ENCODE measurements at regions not wholly inside any gene's neighbourhood (a gene's known extent, or its start where the extent isn't known, plus 50 kb on each side); places are given as distances from the start of the nearest gene placed in this dataset.

GRCh38 chr2:224210286-224211180 is 171.4 kb upstream of the SERPINE2 start:
- Histone ChIP-seq H3K4me3 (no peak overlapping the region), H3K27me3 (no peaks in the 10 kb centered on the region), H3K36me3 (no peaks in the 10 kb centered on the region), H3K9me3 (no peaks in the 10 kb centered on the region), H3K4me1 (no peaks in the 10 kb centered on the region), H3K27ac (no peak overlapping the region)
- no peak for TF ChIP-seq CTCF (IDR thresholded peaks at IDR 0.05)
- no peak for TF ChIP-seq POLR2A (IDR thresholded peaks at IDR 0.05)
- intact Hi-C loops (cut with DNase I) = no loop called here
- no peak for ATAC-seq
- DNase-seq = no peak
- 65% methylated on average over 6 of the region's 6 CpGs for WGBS (ENCODE audit: insufficient coverage, low coverage, low lambda C conversion rate, missing lambda C conversion rate)

GRCh38 chr2:224209555-224210285 is 170.6 kb upstream of the SERPINE2 start:
- no peak for TF ChIP-seq CTCF (IDR thresholded peaks at IDR 0.05)
- no peak for TF ChIP-seq POLR2A (IDR thresholded peaks at IDR 0.05)

GRCh38 chr2:224208443-224208842 is 169.4 kb upstream of the SERPINE2 start:
- no peak overlapping the region for H3K4me3 ChIP-seq
- TF ChIP-seq POLR2A (IDR thresholded peaks at IDR 0.05) (no peak), CTCF (IDR thresholded peaks at IDR 0.05) (no peak)
- H3K36me3 ChIP-seq = no peaks in the 10 kb centered on the region
- WGBS (ENCODE audit: insufficient coverage, low coverage, low lambda C conversion rate, missing lambda C conversion rate) = 55% methylated on average over 1 of the region's 1 CpG
- H3K4me1 ChIP-seq = no peaks in the 10 kb centered on the region
- no peak for DNase-seq
- intact Hi-C loops (cut with DNase I) = no loop called here
- H3K27ac ChIP-seq = no peak overlapping the region
- ATAC-seq = no peak
- H3K9me3 ChIP-seq = no peaks in the 10 kb centered on the region
- no peaks in the 10 kb centered on the region for H3K27me3 ChIP-seq

More at GRCh38 chr2:224209555-224210285, 170.6 kb upstream of the SERPINE2 start:
- 63% methylated on average over 9 of the region's 9 CpGs for WGBS (ENCODE audit: insufficient coverage, low coverage, low lambda C conversion rate, missing lambda C conversion rate)
- H3K27ac ChIP-seq = no peak overlapping the region
- ATAC-seq = no peak
- no peaks in the 10 kb centered on the region for H3K27me3 ChIP-seq
- H3K9me3 ChIP-seq = no peaks in the 10 kb centered on the region
- intact Hi-C loops (cut with DNase I) = no loop called here
- H3K4me3 ChIP-seq = no peak overlapping the region
- no peak for DNase-seq
- H3K36me3 ChIP-seq = no peaks in the 10 kb centered on the region
- H3K4me1 ChIP-seq = no peaks in the 10 kb centered on the region

- no peaks in the 10 kb centered on the region for H3K36me3 ChIP-seq
- H3K4me1 ChIP-seq = no peaks in the 10 kb centered on the region
- ATAC-seq (no peak), DNase-seq (no peak)
- H3K27me3 ChIP-seq = no peaks in the 10 kb centered on the region
- no peak for TF ChIP-seq CTCF (IDR thresholded peaks at IDR 0.05)
- H3K9me3 ChIP-seq = no peaks in the 10 kb centered on the region
- intact Hi-C loops (cut with DNase I) = no loop called here
- H3K4me3 ChIP-seq = no peak overlapping the region
- 44% methylated on average over 3 of the region's 3 CpGs for WGBS (ENCODE audit: insufficient coverage, low coverage, low lambda C conversion rate, missing lambda C conversion rate)
- no peak overlapping the region for H3K27ac ChIP-seq
These were observed 168.9 kb upstream of the SERPINE2 start for GRCh38 chr2:224208007-224208406.

Measured in right lobe of liver (tissue), 6 donors.